OCI-M1 (cell line): ENCODE measurements at regions not wholly inside any gene's neighbourhood (a gene's known extent, or its start where the extent isn't known, plus 50 kb on each side); places are given as distances from the start of the nearest gene placed in this dataset.
"Not testable (repeated sequence)": the region's sequence is repeated elsewhere in the genome, so short reads cannot be mapped to it uniquely, and the experiment has no call there.

ENCODE experiments used
- DNase-seq: peaks from one replicate; lab custom pipeline; 2025; lab: John Stamatoyannopoulos, UW

GRCh38 chr9:38126730-38127129, 57.7 kb upstream of the SHB start:
- no peak for DNase-seq

- no peak for DNase-seq
These were observed 56.9 kb upstream of the SHB start for GRCh38 chr9:38125889-38126288.

GRCh38 chr9:38123359-38123758, 54.3 kb upstream of the SHB start:
- not testable (repeated sequence) for DNase-seq

- no peak for DNase-seq
These were observed 51.9 kb upstream of the SHB start for GRCh38 chr9:38120961-38121360.

- no peak for DNase-seq
These were observed 50.7 kb upstream of the SHB start for GRCh38 chr9:38119560-38120236.

GRCh38 chr9:38118862-38119438, 49.9 kb upstream of the SHB start:
- peak; percentile 50 for DNase-seq
